Muscle of back (tissue), 3 donors: ENCODE measurements at regions not wholly inside any gene's neighbourhood (a gene's known extent, or its start where the extent isn't known, plus 50 kb on each side); places are given as distances from the start of the nearest gene placed in this dataset.

ENCODE experiments used
- DNase-seq, 3 donors: peaks; one replicate each; pipeline versions ENCODE4 v3.0.0 to v3.0.0-alpha.2; 2013

- DNase-seq, result no peak
Measured at GRCh38 chr5:97714424-97714823, 531.4 kb upstream of the RIOK2 start.

- no peak for DNase-seq
Measured at GRCh38 chr5:97726106-97726505, 543.1 kb upstream of the RIOK2 start.

- DNase-seq, result no peak
Measured at GRCh38 chr5:97728920-97729319, 545.9 kb upstream of the RIOK2 start.

- no peak for DNase-seq
Measured at GRCh38 chr5:97729938-97730337, 546.9 kb upstream of the RIOK2 start.

- DNase-seq, result peak in 1 of 3 donors; percentile 69
Measured at GRCh38 chr5:97735209-97735608, 552.2 kb upstream of the RIOK2 start.

- no peak for DNase-seq
Measured at GRCh38 chr5:97737608-97738007, 554.6 kb upstream of the RIOK2 start.

- DNase-seq, result no peak
Measured at GRCh38 chr5:97745817-97746216, 562.8 kb upstream of the RIOK2 start.

- peak in 2 of 3 donors; percentile 16 to 50 for DNase-seq
Measured at GRCh38 chr5:97750576-97750975, 567.5 kb upstream of the RIOK2 start.

GRCh38 chr5:97751540-97751939 is 568.5 kb upstream of the RIOK2 start:
- DNase-seq, result peak in 2 of 3 donors; percentile 35 to 50

GRCh38 chr5:97752871-97753270 is 569.8 kb upstream of the RIOK2 start:
- no peak for DNase-seq

- DNase-seq, result no peak
Measured at GRCh38 chr5:97762483-97762882, 579.4 kb upstream of the RIOK2 start.

GRCh38 chr5:97764700-97765099 is 581.7 kb upstream of the RIOK2 start:
- peak in 1 of 3 donors; percentile 31 for DNase-seq

GRCh38 chr5:97778451-97778850 is 595.4 kb upstream of the RIOK2 start:
- DNase-seq, result no peak

GRCh38 chr5:97788369-97788768 is 605.3 kb upstream of the RIOK2 start:
- DNase-seq, result no peak

- DNase-seq, result no peak
Measured at GRCh38 chr5:97797994-97798451, 615.0 kb upstream of the RIOK2 start.

- DNase-seq, result no peak
Measured at GRCh38 chr5:97801461-97801860, 618.4 kb upstream of the RIOK2 start.

GRCh38 chr5:97820138-97820537 is 637.1 kb upstream of the RIOK2 start:
- no peak for DNase-seq

GRCh38 chr5:97832645-97833296 is 649.7 kb upstream of the RIOK2 start:
- DNase-seq, result no peak

GRCh38 chr5:97834561-97834960 is 651.5 kb upstream of the RIOK2 start:
- DNase-seq, result no peak

GRCh38 chr5:97835112-97835511 is 652.1 kb upstream of the RIOK2 start:
- no peak for DNase-seq

GRCh38 chr5:97836816-97837215 is 653.8 kb upstream of the RIOK2 start:
- peak in 2 of 3 donors; percentile 45 to 67 for DNase-seq

- peak; percentile 81 to 96 (median 91) for DNase-seq
Measured at GRCh38 chr5:97838214-97838613, 655.2 kb upstream of the RIOK2 start.

- peak in 1 of 3 donors; percentile 63 for DNase-seq
Measured at GRCh38 chr5:97839341-97840086, 656.5 kb upstream of the RIOK2 start.
